Endodermal cell (in vitro differentiated cells): ENCODE measurements at regions not wholly inside any gene's neighbourhood (a gene's known extent, or its start where the extent isn't known, plus 50 kb on each side); places are given as distances from the start of the nearest gene placed in this dataset.

ENCODE experiments used
- DNase-seq: peaks from one replicate; pipeline ENCODE4 v3.0.0-alpha.2; 2017
- H3K27ac ChIP-seq: 2 replicates; pipeline ENCODE4 v1.5.1; 2013; ENCODE audit warnings: mild to moderate bottlenecking, low read depth, low read length, moderate library complexity
- H3K27me3 ChIP-seq: 2 replicates; pipeline ENCODE4 v1.6.1; 2013; ENCODE audit warnings: mild to moderate bottlenecking, low read length, moderate library complexity; ENCODE audit not compliant: insufficient read depth, control insufficient read depth, poor library complexity, severe bottlenecking
- H3K36me3 ChIP-seq: 2 replicates; pipeline ENCODE4 v1.7.0; 2013; ENCODE audit warnings: mild to moderate bottlenecking, low read length, moderate library complexity; ENCODE audit not compliant: control insufficient read depth, insufficient read depth
- H3K4me1 ChIP-seq: one replicate; pipeline ENCODE4 v1.7.0; 2013; ENCODE audit warnings: low read length; ENCODE audit not compliant: control insufficient read depth, insufficient read depth
- H3K4me3 ChIP-seq: 2 replicates; pipeline ENCODE4 v1.5.1; 2013; ENCODE audit warnings: mild to moderate bottlenecking, low read length, moderate library complexity
- H3K9ac ChIP-seq: 2 replicates; pipeline ENCODE4 v1.6.1; 2013; ENCODE audit warnings: mild to moderate bottlenecking, low read length, moderate library complexity; ENCODE audit not compliant: poor library complexity, severe bottlenecking; ENCODE audit errors: extremely low read depth
- H3K9me3 ChIP-seq: 2 replicates; pipeline ENCODE4 v1.6.1; 2013; ENCODE audit warnings: mild to moderate bottlenecking, low read length, moderate library complexity; ENCODE audit not compliant: control insufficient read depth
- H3K27ac Mint-ChIP-seq: 2 replicates; pipeline ENCODE4 v1.8.0; 2020; ENCODE audit warnings: mixed read lengths
- H3K27me3 Mint-ChIP-seq: 2 replicates; pipeline ENCODE4 v1.8.0; 2021; ENCODE audit warnings: mild to moderate bottlenecking, mixed read lengths; ENCODE audit not compliant: insufficient read depth
- H3K36me3 Mint-ChIP-seq: 2 replicates; pipeline ENCODE4 v1.8.0; 2020; ENCODE audit warnings: low read depth, mixed read lengths
- H3K4me1 Mint-ChIP-seq: 2 replicates; pipeline ENCODE4 v1.8.0; 2020; ENCODE audit warnings: mixed read lengths
- H3K4me3 Mint-ChIP-seq: 2 replicates; pipeline ENCODE4 v1.8.0; 2020; ENCODE audit warnings: mild to moderate bottlenecking, moderate library complexity, mixed read lengths
- H3K9me3 Mint-ChIP-seq: 2 replicates; pipeline ENCODE4 v1.8.0; 2020; ENCODE audit warnings: mild to moderate bottlenecking, mixed read lengths
- CTCF ChIP-seq: fragments of 200-600 bp; sonication (generic); conservative IDR thresholded peaks from 2 replicates; pipeline ENCODE4 v1.5.0; 2021; ENCODE audit warnings: antibody characterized with exemption, mild to moderate bottlenecking
- WGBS, 2 experiments: methylation state at CpG; one replicate each; pipeline versions ENCODE4 v1.1.5 to v1.1.7; 2013; ENCODE audit warnings: missing lambda C conversion rate in 2 of 2, mixed read lengths in 1 of 2; ENCODE audit not compliant: insufficient coverage in 1 of 2, insufficient read length in 1 of 2; 5-methylcytosine and 5-hydroxymethylcytosine counted together

- no peak for TF ChIP-seq CTCF
These were observed 165.3 kb downstream of the SNAPC1 start for GRCh38 chr14:61927520-61927919.

GRCh38 chr14:61928300-61928699, 166.1 kb downstream of the SNAPC1 start:
- TF ChIP-seq CTCF: no peak
- Mint-ChIP-seq H3K27ac (no peak overlapping the region), H3K4me3 (no peak overlapping the region), H3K36me3 (no peaks in the 10 kb centered on the region), H3K27me3 (no peaks in the 10 kb centered on the region), H3K9me3 (no peaks in the 10 kb centered on the region), H3K4me1 (peaks cover 35% of the 10 kb centered on the region)
- H3K27me3 ChIP-seq: no peaks in the 10 kb centered on the region
- H3K9ac ChIP-seq: no peak overlapping the region
- no peak for DNase-seq
- no peaks in the 10 kb centered on the region for H3K9me3 ChIP-seq
- H3K4me1 ChIP-seq: peaks cover 9% of the 10 kb centered on the region
- H3K4me3 ChIP-seq: no peak overlapping the region
- no peak overlapping the region for H3K27ac ChIP-seq
- no peaks in the 10 kb centered on the region for H3K36me3 ChIP-seq

More at GRCh38 chr14:61927520-61927919, 165.3 kb downstream of the SNAPC1 start:
- 71 to 80% methylated on average over 1 to 2 of the region's 2 CpGs for WGBS, 2 experiments
- no peak overlapping the region for H3K9ac ChIP-seq
- Mint-ChIP-seq H3K27me3 (no peaks in the 10 kb centered on the region), H3K4me1 (peaks cover 35% of the 10 kb centered on the region), H3K27ac (peak overlapping the region; percentile 62), H3K4me3 (no peak overlapping the region), H3K9me3 (no peaks in the 10 kb centered on the region), H3K36me3 (no peaks in the 10 kb centered on the region)
- no peaks in the 10 kb centered on the region for H3K9me3 ChIP-seq
- H3K27me3 ChIP-seq: no peaks in the 10 kb centered on the region
- H3K4me1 ChIP-seq: peaks cover 9% of the 10 kb centered on the region
- no peak overlapping the region for H3K4me3 ChIP-seq
- peak; percentile 57 for DNase-seq
- no peaks in the 10 kb centered on the region for H3K36me3 ChIP-seq
- H3K27ac ChIP-seq: no peak overlapping the region

- H3K27ac Mint-ChIP-seq: no peak overlapping the region
- 89 to 92% methylated on average over 4 of the region's 4 CpGs for WGBS, 2 experiments
- H3K36me3 Mint-ChIP-seq: no peaks in the 10 kb centered on the region
- Histone ChIP-seq H3K4me3 (no peak overlapping the region), H3K9me3 (no peaks in the 10 kb centered on the region), H3K4me1 (peaks cover 9% of the 10 kb centered on the region), H3K36me3 (no peaks in the 10 kb centered on the region), H3K9ac (no peak overlapping the region), H3K27me3 (no peaks in the 10 kb centered on the region), H3K27ac (no peak overlapping the region)
- peaks cover 35% of the 10 kb centered on the region for H3K4me1 Mint-ChIP-seq
- H3K4me3 Mint-ChIP-seq: no peak overlapping the region
- no peaks in the 10 kb centered on the region for H3K9me3 Mint-ChIP-seq
- no peaks in the 10 kb centered on the region for H3K27me3 Mint-ChIP-seq
- no peak for DNase-seq
- TF ChIP-seq CTCF: no peak
These were observed 166.5 kb downstream of the SNAPC1 start for GRCh38 chr14:61928701-61929100.
